ENCODE measurements at regions not wholly inside any gene's neighbourhood (a gene's known extent, or its start where the extent isn't known, plus 50 kb on each side); places are given as distances from the start of the nearest gene placed in this dataset.

GRCh38 chr3:64464955-64465354 is 222.8 kb downstream of the ADAMTS9 start:
- DNase-seq (ENCODE audit: low read depth in 2 of 3, low spot score in 1 of 3), result no peak

GRCh38 chr3:64463981-64464380 is 223.8 kb downstream of the ADAMTS9 start:
- no peak for DNase-seq (ENCODE audit: low read depth in 2 of 3, low spot score in 1 of 3)

- no peak for DNase-seq (ENCODE audit: low read depth in 2 of 3, low spot score in 1 of 3)
Measured at GRCh38 chr3:64462203-64462602, 225.6 kb downstream of the ADAMTS9 start.

GRCh38 chr3:64460877-64461276 is 226.9 kb downstream of the ADAMTS9 start:
- no peak for DNase-seq (ENCODE audit: low read depth in 2 of 3, low spot score in 1 of 3)

- no peak for DNase-seq (ENCODE audit: low read depth in 2 of 3, low spot score in 1 of 3)
Measured at GRCh38 chr3:64460141-64460730, 227.6 kb downstream of the ADAMTS9 start.

- DNase-seq (ENCODE audit: low read depth in 2 of 3, low spot score in 1 of 3), result no peak
Measured at GRCh38 chr3:64459711-64460110, 228.1 kb downstream of the ADAMTS9 start.

GRCh38 chr3:64457811-64458210 is 230.0 kb downstream of the ADAMTS9 start:
- DNase-seq (ENCODE audit: low read depth in 2 of 3, low spot score in 1 of 3), result no peak

GRCh38 chr3:64456674-64457073 is 231.1 kb downstream of the ADAMTS9 start:
- DNase-seq (ENCODE audit: low read depth in 2 of 3, low spot score in 1 of 3), result no peak

GRCh38 chr3:64455351-64455750 is 230.1 kb upstream of the PRICKLE2 start:
- DNase-seq (ENCODE audit: low read depth in 2 of 3, low spot score in 1 of 3), result no peak

GRCh38 chr3:64454768-64455167 is 229.5 kb upstream of the PRICKLE2 start:
- no peak for DNase-seq (ENCODE audit: low read depth in 2 of 3, low spot score in 1 of 3)

GRCh38 chr3:64454179-64454578 is 228.9 kb upstream of the PRICKLE2 start:
- no peak for DNase-seq (ENCODE audit: low read depth in 2 of 3, low spot score in 1 of 3)

- DNase-seq (ENCODE audit: low read depth in 2 of 3, low spot score in 1 of 3), result no peak
Measured at GRCh38 chr3:64451283-64452012, 226.2 kb upstream of the PRICKLE2 start.

- no peak for DNase-seq (ENCODE audit: low read depth in 2 of 3, low spot score in 1 of 3)
Measured at GRCh38 chr3:64450396-64450956, 225.2 kb upstream of the PRICKLE2 start.

GRCh38 chr3:64449026-64449425 is 223.8 kb upstream of the PRICKLE2 start:
- DNase-seq (ENCODE audit: low read depth in 2 of 3, low spot score in 1 of 3), result no peak

- DNase-seq (ENCODE audit: low read depth in 2 of 3, low spot score in 1 of 3), result no peak
Measured at GRCh38 chr3:64445944-64446300, 220.7 kb upstream of the PRICKLE2 start.

- DNase-seq (ENCODE audit: low read depth in 2 of 3, low spot score in 1 of 3), result no peak
Measured at GRCh38 chr3:64445109-64445943, 220.1 kb upstream of the PRICKLE2 start.

GRCh38 chr3:64444490-64445108 is 219.3 kb upstream of the PRICKLE2 start:
- no peak for DNase-seq (ENCODE audit: low read depth in 2 of 3, low spot score in 1 of 3)

GRCh38 chr3:64443546-64444381 is 218.5 kb upstream of the PRICKLE2 start:
- no peak for DNase-seq (ENCODE audit: low read depth in 2 of 3, low spot score in 1 of 3)

- no peak for DNase-seq (ENCODE audit: low read depth in 2 of 3, low spot score in 1 of 3)
Measured at GRCh38 chr3:64441861-64442260, 216.6 kb upstream of the PRICKLE2 start.

GRCh38 chr3:64440498-64440897 is 215.2 kb upstream of the PRICKLE2 start:
- DNase-seq (ENCODE audit: low read depth in 2 of 3, low spot score in 1 of 3), result no peak

GRCh38 chr3:64438812-64439211 is 213.5 kb upstream of the PRICKLE2 start:
- DNase-seq (ENCODE audit: low read depth in 2 of 3, low spot score in 1 of 3), result no peak
